Skeletal muscle satellite cell (primary cell): ENCODE measurements at regions not wholly inside any gene's neighbourhood (a gene's known extent, or its start where the extent isn't known, plus 50 kb on each side); places are given as distances from the start of the nearest gene placed in this dataset.
"Not testable (repeated sequence)": the region's sequence is repeated elsewhere in the genome, so short reads cannot be mapped to it uniquely, and the experiment has no call there.

ENCODE experiments used
- H3K27me3 ChIP-seq: 2 replicates; pipeline ENCODE4 v1.7.0; 2013; ENCODE audit warnings: low read length; ENCODE audit not compliant: control insufficient read depth, insufficient read depth
- H3K36me3 ChIP-seq: 2 replicates; pipeline ENCODE4 v1.7.0; 2013; ENCODE audit warnings: mild to moderate bottlenecking, control low read depth, low read length; ENCODE audit not compliant: insufficient read depth
- H3K4me1 ChIP-seq: 2 replicates; pipeline ENCODE4 v1.7.0; 2013; ENCODE audit warnings: low read length; ENCODE audit not compliant: control insufficient read depth, insufficient read depth
- H3K4me2 ChIP-seq: 2 replicates; pipeline ENCODE4 v1.7.0; 2013; ENCODE audit warnings: mild to moderate bottlenecking, low read length
- H3K4me3 ChIP-seq: 2 replicates; pipeline ENCODE4 v1.7.0; 2013; ENCODE audit warnings: low read length
- H3K9ac ChIP-seq: 2 replicates; pipeline ENCODE4 v1.7.0; 2013; ENCODE audit warnings: mild to moderate bottlenecking, low read depth, low read length, moderate library complexity
- H3K9me3 ChIP-seq: replicated peaks from 2 replicates; pipeline ENCODE4 v1.7.0; 2013; ENCODE audit warnings: mild to moderate bottlenecking, control low read depth, low read length

- H3K9ac ChIP-seq, H3K4me3 ChIP-seq, H3K4me1 ChIP-seq, H3K4me2 ChIP-seq, H3K27me3 ChIP-seq, H3K36me3 ChIP-seq, H3K9me3 ChIP-seq: not testable (repeated sequence)
Measured at GRCh38 chr6:48638796-48639195, 527.8 kb upstream of the PTCHD4 start.

GRCh38 chr6:48630511-48630910 is 519.5 kb upstream of the PTCHD4 start:
- no peak overlapping the region for H3K4me2 ChIP-seq
- H3K4me3 ChIP-seq = no peak overlapping the region
- no peaks in the 10 kb centered on the region for H3K9me3 ChIP-seq
- H3K36me3 ChIP-seq = no peaks in the 10 kb centered on the region
- H3K9ac ChIP-seq = no peak overlapping the region
- no peaks in the 10 kb centered on the region for H3K4me1 ChIP-seq
- H3K27me3 ChIP-seq = peaks cover 6% of the 10 kb centered on the region

- peaks cover 6% of the 10 kb centered on the region for H3K27me3 ChIP-seq
- no peaks in the 10 kb centered on the region for H3K9me3 ChIP-seq
- no peaks in the 10 kb centered on the region for H3K4me1 ChIP-seq
- H3K9ac ChIP-seq = no peak overlapping the region
- H3K36me3 ChIP-seq = no peaks in the 10 kb centered on the region
- H3K4me3 ChIP-seq = no peak overlapping the region
- H3K4me2 ChIP-seq = no peak overlapping the region
Measured at GRCh38 chr6:48628316-48628715, 517.3 kb upstream of the PTCHD4 start.

GRCh38 chr6:48626421-48626820 is 515.4 kb upstream of the PTCHD4 start:
- H3K9me3 ChIP-seq = no peaks in the 10 kb centered on the region
- H3K4me1 ChIP-seq = no peaks in the 10 kb centered on the region
- no peak overlapping the region for H3K4me3 ChIP-seq
- H3K27me3 ChIP-seq = peaks cover 6% of the 10 kb centered on the region
- H3K4me2 ChIP-seq = no peak overlapping the region
- no peaks in the 10 kb centered on the region for H3K36me3 ChIP-seq
- H3K9ac ChIP-seq = no peak overlapping the region

GRCh38 chr6:48624631-48625030 is 513.6 kb upstream of the PTCHD4 start:
- no peaks in the 10 kb centered on the region for H3K9me3 ChIP-seq
- no peak overlapping the region for H3K4me2 ChIP-seq
- H3K9ac ChIP-seq = no peak overlapping the region

DNA sequence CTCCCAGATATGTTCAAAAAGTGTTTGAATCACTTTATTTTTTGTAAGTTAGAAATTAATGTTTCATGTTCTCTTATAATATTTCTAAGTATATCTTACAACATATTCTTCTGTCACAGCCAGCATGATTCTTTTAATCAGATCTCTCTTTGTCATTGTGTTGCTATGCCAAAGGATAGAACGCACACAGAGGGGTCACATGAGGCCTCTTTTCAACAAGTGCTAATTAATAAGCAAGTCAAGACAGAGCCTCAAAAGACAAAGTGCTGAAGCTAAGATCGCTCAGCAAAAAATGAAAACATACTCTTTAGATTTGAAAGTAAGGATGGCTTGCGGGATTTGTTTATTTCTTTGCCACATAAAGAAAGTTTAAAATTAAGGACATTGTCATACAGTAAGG is 508.8 kb upstream of the PTCHD4 start:
- Histone ChIP-seq H3K9ac (no peak overlapping the region), H3K27me3 (no peaks in the 10 kb centered on the region), H3K4me3 (no peak overlapping the region), H3K36me3 (no peaks in the 10 kb centered on the region), H3K9me3 (no peaks in the 10 kb centered on the region), H3K4me1 (no peaks in the 10 kb centered on the region), H3K4me2 (no peak overlapping the region)

More at GRCh38 chr6:48624631-48625030, 513.6 kb upstream of the PTCHD4 start:
- no peaks in the 10 kb centered on the region for H3K36me3 ChIP-seq
- H3K27me3 ChIP-seq = peaks cover 6% of the 10 kb centered on the region
- H3K4me1 ChIP-seq = no peaks in the 10 kb centered on the region
- no peak overlapping the region for H3K4me3 ChIP-seq

DNA sequence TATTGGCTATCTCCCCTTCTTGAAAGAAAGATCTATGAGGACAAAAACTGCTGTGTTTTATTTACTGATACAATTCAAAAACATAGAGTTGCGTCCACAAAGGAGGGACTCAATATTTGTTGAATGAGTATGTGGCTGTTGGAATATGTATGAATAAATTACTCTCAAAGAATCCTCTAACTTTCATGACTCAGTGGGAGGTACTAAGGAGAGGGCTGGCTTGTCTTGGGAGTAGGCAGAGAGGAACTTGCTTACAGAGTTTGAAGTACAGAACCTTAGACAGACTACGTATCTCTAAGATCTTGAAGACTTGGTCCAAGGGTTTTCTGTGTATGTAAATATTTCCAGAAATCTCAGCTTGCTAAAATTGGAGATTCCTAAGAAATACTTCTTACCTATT is 504.0 kb upstream of the PTCHD4 start:
- H3K9ac ChIP-seq = no peak overlapping the region
- no peaks in the 10 kb centered on the region for H3K36me3 ChIP-seq

GRCh38 chr6:48614326-48614725 is 503.3 kb upstream of the PTCHD4 start:
- Histone ChIP-seq H3K4me1 (no peaks in the 10 kb centered on the region), H3K9ac (no peak overlapping the region), H3K9me3 (no peaks in the 10 kb centered on the region), H3K4me3 (no peak overlapping the region), H3K27me3 (no peaks in the 10 kb centered on the region), H3K36me3 (no peaks in the 10 kb centered on the region), H3K4me2 (no peak overlapping the region)

More for the DNA sequence above, 504.0 kb upstream of the PTCHD4 start:
- Histone ChIP-seq H3K4me1 (no peaks in the 10 kb centered on the region), H3K4me2 (no peak overlapping the region), H3K9me3 (no peaks in the 10 kb centered on the region), H3K27me3 (no peaks in the 10 kb centered on the region), H3K4me3 (no peak overlapping the region)

DNA sequence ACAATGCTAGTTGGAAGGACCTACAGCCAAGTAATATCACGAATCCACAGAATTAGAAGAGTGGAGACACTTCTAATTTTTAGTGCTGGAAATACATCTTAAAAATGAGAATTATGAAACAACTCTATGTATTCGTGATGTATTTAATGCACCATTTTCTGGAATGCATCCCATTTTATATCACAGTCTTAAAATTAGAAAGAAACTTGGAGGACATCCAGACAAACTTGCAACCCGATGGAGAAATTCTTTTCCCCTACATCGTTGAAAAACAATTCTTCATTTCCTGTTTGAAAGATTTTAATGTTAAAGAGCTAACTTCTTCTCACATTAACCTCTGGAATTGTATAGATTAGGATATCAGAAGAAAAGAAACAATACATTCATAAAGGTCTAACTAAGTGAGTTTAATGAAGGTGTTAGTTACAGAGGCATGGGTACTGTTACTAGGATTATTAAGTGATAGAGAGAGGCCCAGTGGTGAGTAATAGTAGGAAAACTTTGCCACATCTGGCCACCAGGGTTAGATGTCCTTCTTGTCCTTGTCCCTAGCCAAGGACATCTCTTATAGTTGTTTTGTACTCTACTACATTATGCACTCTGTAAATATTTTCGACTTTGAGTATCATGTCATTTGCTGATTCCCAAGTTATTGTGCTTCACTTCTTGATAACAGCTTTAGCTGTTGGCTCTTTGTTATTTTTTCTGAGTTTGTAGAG is 502.4 kb upstream of the PTCHD4 start:
- no peaks in the 10 kb centered on the region for H3K4me1 ChIP-seq
- no peak overlapping the region for H3K4me2 ChIP-seq
- H3K27me3 ChIP-seq = no peaks in the 10 kb centered on the region
- no peaks in the 10 kb centered on the region for H3K36me3 ChIP-seq
- H3K9me3 ChIP-seq = no peaks in the 10 kb centered on the region
- H3K4me3 ChIP-seq = no peak overlapping the region
- no peak overlapping the region for H3K9ac ChIP-seq

GRCh38 chr6:48611332-48611731 is 500.3 kb upstream of the PTCHD4 start:
- no peaks in the 10 kb centered on the region for H3K4me1 ChIP-seq
- H3K36me3 ChIP-seq = no peaks in the 10 kb centered on the region
- no peak overlapping the region for H3K9ac ChIP-seq
- H3K4me2 ChIP-seq = peak overlapping the region; percentile 1
- H3K27me3 ChIP-seq = no peaks in the 10 kb centered on the region
- no peaks in the 10 kb centered on the region for H3K9me3 ChIP-seq
- H3K4me3 ChIP-seq = no peak overlapping the region

GRCh38 chr6:48610846-48611245 is 499.8 kb upstream of the PTCHD4 start:
- Histone ChIP-seq H3K9me3 (no peaks in the 10 kb centered on the region), H3K4me1 (no peaks in the 10 kb centered on the region), H3K36me3 (no peaks in the 10 kb centered on the region), H3K27me3 (no peaks in the 10 kb centered on the region), H3K4me3 (no peak overlapping the region), H3K4me2 (peak overlapping the region; percentile 1), H3K9ac (no peak overlapping the region)

DNA sequence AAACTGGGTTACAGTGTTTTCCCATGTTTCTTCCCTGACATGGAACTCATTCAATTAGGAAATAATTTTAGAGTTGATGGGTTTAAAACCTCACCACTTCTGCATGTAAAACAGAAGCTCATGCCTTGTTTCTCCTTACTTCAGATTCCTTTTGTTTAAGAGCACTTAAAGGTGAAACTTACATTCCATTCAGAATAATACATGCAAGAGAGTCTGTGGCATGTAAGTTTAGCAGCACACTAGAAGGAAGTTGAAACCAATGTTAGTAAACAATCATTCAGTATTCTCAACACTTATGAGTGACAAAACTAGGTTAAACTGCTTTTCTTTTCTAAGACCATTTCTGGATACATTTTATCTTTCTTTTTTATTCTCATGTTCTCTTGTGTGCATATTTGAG is 495.6 kb upstream of the PTCHD4 start:
- H3K36me3 ChIP-seq = no peaks in the 10 kb centered on the region
- no peak overlapping the region for H3K4me3 ChIP-seq
- no peaks in the 10 kb centered on the region for H3K9me3 ChIP-seq
- H3K27me3 ChIP-seq = peaks cover 5% of the 10 kb centered on the region
- no peak overlapping the region for H3K9ac ChIP-seq
- H3K4me2 ChIP-seq = no peak overlapping the region
- no peaks in the 10 kb centered on the region for H3K4me1 ChIP-seq
